Choroid plexus epithelial cell (primary cell): ENCODE measurements at regions not wholly inside any gene's neighbourhood (a gene's known extent, or its start where the extent isn't known, plus 50 kb on each side); places are given as distances from the start of the nearest gene placed in this dataset.
"Not testable (repeated sequence)": the region's sequence is repeated elsewhere in the genome, so short reads cannot be mapped to it uniquely, and the experiment has no call there.

Experiments used
- DNase-seq: peaks from one replicate; pipeline ENCODE4 v3.0.0-alpha.2; 2010; ENCODE audit warnings: low read depth
- H3K4me3 ChIP-seq: 2 replicates; pipeline ENCODE4 v1.5.1; 2011; ENCODE audit warnings: low read depth, mild to moderate bottlenecking, control low read depth, low read length, moderate library complexity
- TF ChIP-seq, protein P1 (sequence below): conservative IDR thresholded peaks from 2 replicates; pipeline ENCODE4 v1.5.1; 2011; ENCODE audit warnings: low read depth, mild to moderate bottlenecking, control low read depth, inconsistent platforms, low read length, moderate library complexity

DNA sequence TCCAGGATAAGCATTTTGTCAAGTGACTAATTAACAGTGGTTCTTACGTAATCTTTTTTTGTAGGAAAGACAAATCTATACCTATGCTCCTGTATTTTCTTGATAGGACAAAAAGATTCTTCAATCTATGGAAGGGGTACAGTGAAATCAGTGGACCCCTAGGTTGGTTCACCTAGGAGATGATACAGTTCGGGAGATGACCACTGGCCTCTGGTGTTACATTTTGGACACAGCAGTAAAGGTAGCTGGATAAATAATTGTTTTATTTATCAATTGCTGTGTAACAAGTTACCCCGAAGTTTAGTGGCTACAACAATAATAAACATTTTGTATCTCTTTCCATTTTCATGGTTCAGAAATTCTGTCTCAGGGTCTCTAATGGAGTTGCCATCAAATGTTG lies 288.2 kb upstream of the MAGI2 start:
- TF ChIP-seq, protein P1, sequence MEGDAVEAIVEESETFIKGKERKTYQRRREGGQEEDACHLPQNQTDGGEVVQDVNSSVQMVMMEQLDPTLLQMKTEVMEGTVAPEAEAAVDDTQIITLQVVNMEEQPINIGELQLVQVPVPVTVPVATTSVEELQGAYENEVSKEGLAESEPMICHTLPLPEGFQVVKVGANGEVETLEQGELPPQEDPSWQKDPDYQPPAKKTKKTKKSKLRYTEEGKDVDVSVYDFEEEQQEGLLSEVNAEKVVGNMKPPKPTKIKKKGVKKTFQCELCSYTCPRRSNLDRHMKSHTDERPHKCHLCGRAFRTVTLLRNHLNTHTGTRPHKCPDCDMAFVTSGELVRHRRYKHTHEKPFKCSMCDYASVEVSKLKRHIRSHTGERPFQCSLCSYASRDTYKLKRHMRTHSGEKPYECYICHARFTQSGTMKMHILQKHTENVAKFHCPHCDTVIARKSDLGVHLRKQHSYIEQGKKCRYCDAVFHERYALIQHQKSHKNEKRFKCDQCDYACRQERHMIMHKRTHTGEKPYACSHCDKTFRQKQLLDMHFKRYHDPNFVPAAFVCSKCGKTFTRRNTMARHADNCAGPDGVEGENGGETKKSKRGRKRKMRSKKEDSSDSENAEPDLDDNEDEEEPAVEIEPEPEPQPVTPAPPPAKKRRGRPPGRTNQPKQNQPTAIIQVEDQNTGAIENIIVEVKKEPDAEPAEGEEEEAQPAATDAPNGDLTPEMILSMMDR, result peak; percentile 48
- DNase-seq, result peak; percentile 5
- H3K4me3 ChIP-seq, result no peak overlapping the region

DNA sequence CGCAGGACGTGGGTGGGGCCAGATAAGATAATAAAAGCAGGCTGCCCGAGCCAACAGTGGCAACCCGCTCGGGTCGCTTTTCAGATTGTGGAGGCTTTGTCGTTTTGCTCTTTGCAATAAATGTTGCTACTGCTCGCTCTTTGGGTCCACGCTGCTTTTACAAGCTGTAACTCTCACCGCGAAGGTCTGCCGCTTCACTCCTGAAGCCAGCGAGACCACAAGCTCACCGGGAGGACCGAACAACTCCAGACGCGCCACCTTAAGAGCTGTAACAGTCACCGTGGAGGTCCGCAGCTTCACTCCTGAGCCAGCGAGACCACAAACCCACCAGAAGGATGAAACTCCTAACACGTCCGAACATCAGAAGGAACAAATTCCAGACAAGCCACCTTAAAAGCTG lies 286.6 kb upstream of the MAGI2 start:
- no peak overlapping the region for H3K4me3 ChIP-seq
- TF ChIP-seq, protein P1, result no peak
- no peak for DNase-seq

DNA sequence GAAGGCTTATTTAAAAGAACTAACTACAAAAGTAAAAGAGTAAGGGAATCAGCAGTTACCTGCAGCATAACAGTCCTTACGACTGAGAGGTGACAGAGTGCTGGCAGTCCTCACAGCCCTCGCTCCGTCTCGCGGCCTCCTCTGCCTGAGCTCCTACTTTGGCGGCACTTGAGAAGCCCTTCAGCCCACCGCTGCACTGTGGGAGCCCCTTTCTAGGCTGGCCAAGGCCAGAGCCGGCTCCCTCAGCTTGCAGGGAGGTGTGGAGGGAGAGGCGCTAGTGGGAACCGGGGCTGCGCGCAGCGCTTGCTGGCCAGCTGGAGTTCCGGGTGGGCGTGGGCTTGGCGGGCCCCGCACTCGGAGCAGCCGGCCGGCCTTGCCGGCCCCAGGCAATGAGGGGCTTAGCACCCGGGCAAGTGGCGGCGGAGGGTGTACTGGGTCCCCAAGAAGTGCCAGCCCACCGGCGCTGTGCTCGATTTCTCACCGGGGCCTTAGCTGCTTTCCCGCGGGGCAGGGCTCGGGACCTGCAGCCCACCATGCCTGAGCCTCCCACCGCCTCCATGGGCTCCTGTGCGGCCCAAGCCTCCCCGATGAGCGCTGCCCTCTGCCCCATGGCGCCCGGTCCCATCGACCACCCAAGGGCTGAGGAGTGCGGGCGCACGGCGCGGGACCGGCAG lies 285.7 kb upstream of the MAGI2 start:
- not testable (repeated sequence) for H3K4me3 ChIP-seq, DNase-seq

DNA sequence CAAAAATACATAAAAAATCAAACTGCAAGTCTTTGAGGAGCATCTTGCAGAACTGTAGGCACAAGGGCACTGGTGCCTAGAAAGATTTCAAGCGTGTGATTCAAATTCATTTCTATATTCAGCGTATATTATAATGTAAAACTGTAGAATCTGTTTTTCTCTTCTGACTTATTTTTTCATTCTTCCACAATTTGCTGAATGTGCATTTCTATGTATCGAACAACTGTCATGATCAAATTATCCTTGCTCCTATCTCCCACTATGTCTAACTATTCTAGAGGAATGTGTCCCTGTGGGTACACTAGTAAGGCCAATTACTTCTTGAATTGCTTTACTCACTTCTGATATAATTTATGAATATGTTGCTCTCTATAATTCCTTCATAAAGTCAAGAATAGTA lies 283.0 kb upstream of the MAGI2 start:
- no peak for DNase-seq
- TF ChIP-seq, protein P1, result no peak

DNA sequence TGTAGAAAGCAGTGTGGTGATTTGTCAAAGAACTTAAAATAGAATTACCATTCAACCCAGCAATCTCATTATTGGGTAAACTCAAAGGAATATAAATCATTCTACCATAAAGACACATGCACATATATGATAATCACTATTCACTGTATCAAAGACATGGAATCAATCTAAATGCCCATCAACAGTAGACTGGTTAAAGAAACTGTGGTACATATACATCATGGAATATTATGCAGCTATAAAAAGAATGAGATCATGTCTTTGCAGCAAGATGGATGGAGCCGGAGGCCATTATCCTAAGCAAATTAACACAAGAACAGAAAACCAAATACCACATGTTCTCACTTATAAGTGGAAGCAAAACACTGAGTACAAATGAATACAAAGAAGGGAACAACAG lies 281.5 kb upstream of the MAGI2 start:
- no peak overlapping the region for H3K4me3 ChIP-seq
- no peak for DNase-seq
- TF ChIP-seq, protein P1, result no peak

More for the DNA sequence above, 283.0 kb upstream of the MAGI2 start:
- H3K4me3 ChIP-seq, result no peak overlapping the region

DNA sequence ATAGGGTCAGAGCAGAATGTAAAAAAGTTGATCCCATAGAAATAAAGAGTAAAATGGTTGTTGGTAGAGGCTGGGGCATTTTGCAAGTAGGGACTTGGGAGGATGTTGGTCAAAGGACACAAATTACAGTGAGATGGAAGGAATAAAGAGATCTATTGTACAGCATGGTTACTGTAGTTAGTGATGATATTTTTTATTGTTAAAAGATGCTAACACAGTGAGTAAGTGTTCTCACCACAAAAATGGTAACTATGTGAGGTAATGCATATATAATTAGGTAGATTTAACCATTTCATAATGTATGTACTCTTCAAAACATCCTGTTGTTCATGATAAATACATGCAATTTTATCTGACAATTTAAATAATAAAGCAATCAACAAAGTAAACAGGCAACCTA lies 280.7 kb upstream of the MAGI2 start:
- DNase-seq, result no peak
- TF ChIP-seq, protein P1, result no peak
- H3K4me3 ChIP-seq, result no peak overlapping the region

DNA sequence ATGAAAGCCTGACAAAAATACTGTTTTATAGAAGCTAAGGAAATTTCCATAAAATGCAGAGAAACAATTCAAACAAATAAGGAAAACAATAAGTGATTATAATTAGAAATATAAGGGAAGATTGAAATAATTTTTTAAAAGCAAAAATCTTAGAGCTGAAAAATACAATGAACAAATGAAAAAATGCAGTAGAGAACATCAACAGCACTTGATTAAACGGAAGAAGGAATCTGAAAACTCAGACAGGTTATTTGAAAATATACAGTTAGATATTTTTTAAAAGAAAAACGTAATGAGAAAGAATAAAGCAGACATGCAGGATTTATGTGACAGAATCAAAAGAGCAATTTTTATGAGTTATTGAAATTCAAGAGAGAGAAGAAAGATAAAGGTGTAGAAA lies 279.1 kb upstream of the MAGI2 start:
- TF ChIP-seq, protein P1, result no peak
- no peak for DNase-seq
- H3K4me3 ChIP-seq, result no peak overlapping the region
